GM18502 (cell line): ENCODE measurements at regions not wholly inside any gene's neighbourhood (a gene's known extent, or its start where the extent isn't known, plus 50 kb on each side); places are given as distances from the start of the nearest gene placed in this dataset.

Experiments used
- ATAC-seq: cut with Tn5 transposase; IDR thresholded peaks from one replicate; pipeline ENCODE4 v1.9.1; 2021; ENCODE audit warnings: mild to moderate bottlenecking; ENCODE audit not compliant: unreplicated experiment, poor library complexity

DNA sequence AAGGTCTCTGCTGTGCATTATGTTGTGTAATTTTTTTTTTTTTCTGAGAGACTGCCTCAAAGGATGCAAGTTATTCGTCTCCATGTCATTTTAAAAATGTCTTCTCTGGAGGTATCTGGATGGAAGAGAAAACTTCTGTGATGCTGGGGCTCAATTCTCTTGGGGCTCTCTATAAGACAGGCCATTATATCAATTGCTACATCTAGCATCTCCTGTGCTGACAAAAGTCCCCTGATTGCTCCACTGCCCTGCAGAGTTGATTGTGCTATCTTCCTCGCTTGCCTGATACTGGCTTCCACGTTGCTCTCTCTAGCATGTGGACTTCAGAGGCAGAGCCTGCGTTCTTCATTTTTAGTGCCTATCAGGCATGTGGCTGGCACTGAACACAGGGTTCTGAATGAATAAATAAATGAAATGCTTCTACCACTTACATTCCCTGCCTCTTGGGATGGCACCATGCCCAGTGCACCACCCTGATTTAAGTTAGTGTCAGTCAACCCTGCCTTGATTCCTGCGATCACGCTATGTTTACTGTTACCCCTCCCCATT, 1035.5 kb upstream of the EEF2KMT start:
- no peak for ATAC-seq

GRCh38 chr16:6132121-6132520, 1034.5 kb upstream of the EEF2KMT start:
- no peak for ATAC-seq

DNA sequence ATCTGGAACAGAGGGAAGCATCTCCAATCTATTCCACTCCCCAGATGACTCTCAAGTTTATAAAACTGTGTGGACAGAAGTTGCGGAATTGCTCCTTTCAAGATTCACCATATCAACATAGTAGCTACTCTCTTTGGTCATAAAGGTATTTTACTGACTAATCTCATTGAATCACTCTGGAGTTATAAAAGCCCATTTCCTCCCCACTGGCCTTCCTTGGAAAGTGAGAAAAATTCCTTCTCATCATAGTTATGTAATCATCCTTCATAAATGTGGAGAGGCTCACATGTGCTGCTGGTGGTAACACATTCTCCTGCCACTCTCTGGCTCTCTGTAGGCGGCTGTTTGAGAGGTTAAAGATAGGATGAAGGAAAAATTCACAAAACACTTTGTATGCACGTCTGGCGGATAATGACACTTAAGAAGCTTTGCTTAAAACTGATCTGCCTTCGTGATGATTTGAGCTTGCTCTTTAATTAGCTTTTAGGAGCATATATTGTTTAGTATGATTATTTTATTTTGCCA, 1034.0 kb upstream of the EEF2KMT start:
- ATAC-seq, result no peak

DNA sequence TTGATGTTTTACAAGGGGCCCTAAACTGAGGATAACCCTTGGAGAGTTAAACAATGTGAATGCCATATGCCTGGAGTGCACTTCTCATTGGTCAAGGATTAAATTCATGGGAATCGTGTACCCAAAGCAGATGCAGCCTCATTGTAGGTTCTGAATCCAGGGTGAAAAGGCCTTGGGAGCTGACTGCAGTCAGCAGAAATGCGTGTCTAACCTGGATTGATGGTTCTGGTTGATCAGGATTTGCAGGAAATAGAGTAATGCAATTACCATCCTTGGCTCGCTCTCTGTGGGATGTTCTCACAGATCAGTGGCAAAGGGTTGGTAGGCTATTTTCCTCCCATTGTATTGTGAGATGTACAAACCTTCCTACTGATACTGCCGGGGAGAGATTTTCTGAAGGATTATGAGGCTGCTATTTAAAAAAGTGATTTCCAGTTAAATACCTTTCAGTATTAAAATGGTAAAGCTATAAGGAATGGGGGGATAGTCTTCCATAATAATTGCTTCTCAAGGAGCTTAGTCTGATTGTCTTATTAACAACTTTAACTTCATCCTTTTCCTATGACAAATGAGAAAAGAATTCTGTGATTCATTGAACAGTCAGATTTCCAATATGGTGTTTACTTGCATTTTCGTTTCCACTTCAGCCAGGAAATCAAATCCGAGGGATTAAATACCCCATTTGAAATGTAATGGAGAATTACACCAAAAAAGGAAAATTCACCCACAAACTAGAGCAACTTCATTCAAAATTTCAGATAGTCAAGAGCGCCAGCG, 1028.1 kb upstream of the EEF2KMT start:
- no peak for ATAC-seq

- no peak for ATAC-seq
Observed at GRCh38 chr16:6124136-6124535, 1026.5 kb upstream of the EEF2KMT start.

DNA sequence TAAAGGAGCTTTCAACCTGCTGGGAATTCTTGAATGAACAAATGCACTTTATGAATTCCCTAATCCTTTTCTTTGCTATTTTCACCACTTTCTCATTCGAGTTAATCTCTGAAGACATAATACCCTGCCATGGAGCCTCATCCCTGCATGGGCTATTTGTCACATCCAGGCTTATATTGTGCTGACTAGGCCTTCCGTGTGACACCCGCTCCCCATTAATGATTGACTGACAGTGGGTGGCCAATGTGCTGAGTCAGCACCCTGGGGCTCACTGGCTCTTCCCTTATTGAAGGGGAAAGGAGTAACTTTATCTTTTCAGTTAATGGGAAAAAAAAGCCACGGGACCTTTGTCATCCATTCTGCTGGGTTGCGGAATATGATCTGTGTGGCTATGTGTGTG, 1024.8 kb upstream of the EEF2KMT start:
- no peak for ATAC-seq

DNA sequence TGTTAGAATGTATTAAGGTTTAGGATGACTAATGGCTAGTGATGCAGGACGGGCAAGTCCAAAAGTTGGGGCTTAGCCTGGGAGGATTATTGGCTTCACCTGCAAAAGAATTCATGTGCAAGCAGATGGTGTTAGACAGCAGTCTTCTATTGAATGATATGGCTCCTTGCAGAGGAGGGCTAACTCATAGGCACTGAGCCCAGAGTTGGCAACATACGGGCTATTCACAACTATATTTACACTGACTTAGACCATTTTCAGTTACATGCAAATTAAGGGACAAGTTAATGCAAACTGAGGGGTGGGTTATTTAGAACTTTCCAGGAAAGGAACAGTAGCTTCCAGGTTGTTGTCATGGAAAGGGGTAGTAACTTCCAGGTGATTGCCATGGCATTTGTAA, 1017.1 kb upstream of the EEF2KMT start:
- no peak for ATAC-seq

- no peak for ATAC-seq
Observed at GRCh38 chr16:6113749-6114148, 1016.2 kb upstream of the EEF2KMT start.

- ATAC-seq, result no peak
Observed at GRCh38 chr16:6112700-6113099, 1015.1 kb upstream of the EEF2KMT start.

DNA sequence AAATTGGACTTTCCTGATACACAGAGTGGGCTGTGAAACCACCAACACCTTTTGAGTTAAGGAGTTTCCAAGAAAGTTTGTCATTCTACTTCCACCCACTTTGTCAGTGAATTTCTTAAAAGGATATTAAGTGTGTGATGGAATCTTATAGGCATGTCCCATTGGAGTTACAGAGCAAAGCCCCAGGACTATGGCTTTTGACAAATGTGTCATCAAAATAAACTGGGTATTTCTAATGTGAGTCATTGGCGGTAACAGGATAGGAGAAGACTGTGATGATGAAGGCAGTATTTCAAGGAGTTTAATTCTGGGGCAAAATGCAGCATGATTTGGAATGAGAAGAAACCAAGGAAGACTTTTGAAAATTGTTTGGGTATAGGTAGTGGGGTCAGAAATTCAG, 1013.8 kb upstream of the EEF2KMT start:
- no peak for ATAC-seq

DNA sequence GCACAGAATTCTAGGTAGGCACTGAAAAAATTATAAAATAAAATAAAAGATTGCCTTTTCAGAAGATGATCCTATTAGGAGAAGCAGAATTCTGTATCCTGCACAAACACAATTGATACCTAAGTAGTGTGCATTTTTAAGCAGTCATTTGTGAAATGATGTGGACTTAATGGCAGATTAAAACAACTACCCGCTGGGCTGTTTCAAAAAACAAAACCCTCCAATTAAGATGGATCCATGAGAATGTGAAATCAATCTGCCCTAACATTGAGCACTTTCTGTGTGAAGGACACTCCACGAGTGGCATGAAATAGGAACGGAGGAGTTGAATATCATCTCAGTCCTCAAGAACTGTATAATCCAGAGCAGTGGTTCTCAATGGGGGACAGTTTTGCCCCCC, 1012.8 kb upstream of the EEF2KMT start:
- no peak for ATAC-seq

DNA sequence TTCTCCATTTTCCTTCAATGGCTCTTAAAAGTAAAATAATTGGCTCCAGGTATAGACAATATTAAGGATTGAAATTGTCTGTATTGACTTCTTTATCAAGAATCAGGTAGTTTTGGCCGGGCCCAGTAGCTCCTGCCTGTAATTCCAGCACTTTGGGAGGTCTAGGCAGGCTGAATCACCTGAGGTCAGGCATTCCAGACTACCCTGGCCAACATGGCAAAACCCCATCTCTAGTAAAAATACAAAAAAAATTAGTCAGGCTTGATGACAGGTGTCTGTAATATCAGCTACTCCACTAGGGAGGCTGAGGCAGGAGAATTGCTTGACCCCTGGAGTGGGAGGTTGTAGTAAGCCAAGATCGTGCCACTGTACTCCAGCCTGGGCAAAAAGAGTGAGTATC, 1008.5 kb upstream of the EEF2KMT start:
- no peak for ATAC-seq

GRCh38 chr16:6105115-6105514, 1007.5 kb upstream of the EEF2KMT start:
- ATAC-seq, result no peak

DNA sequence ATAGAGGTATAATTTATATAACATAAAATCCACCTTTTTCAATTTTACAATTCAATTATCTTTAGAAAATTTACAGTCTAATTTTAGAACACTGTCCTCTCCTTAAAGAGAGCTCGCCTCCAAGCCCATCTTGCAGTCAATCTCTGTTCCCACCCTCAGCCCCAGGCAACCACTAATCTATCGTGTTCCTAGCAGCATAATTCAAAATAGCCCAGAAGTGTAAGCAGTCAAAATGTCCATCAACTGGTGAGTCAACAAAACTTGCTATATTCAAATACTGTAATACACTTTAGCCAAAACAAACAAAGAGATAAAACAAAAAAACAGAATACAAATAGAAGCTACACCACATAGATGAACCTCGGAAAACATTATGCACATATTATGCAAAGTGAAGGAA, 1006.8 kb upstream of the EEF2KMT start:
- no peak for ATAC-seq

DNA sequence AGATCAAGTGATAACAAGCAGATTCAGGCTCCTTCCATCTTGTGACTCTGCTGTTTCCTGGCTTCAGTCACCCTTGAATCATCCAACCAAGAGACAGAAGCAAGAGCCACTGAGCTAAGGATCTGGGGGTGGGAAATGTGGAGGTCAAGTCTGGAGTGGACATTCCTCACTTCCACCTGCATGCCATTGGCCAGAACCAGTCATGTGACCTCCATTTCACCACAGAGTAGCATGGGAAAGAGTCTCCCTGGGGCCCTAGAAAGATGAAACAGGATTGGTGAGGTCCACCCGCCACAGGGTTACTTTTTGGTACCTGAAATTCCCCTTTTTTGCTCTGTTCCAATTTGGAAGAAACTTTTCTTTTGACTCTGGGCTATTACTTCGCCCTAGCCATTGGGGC, 1006.0 kb upstream of the EEF2KMT start:
- no peak for ATAC-seq

- no peak for ATAC-seq
Observed at GRCh38 chr16:6099102-6099501, 1001.5 kb upstream of the EEF2KMT start.

DNA sequence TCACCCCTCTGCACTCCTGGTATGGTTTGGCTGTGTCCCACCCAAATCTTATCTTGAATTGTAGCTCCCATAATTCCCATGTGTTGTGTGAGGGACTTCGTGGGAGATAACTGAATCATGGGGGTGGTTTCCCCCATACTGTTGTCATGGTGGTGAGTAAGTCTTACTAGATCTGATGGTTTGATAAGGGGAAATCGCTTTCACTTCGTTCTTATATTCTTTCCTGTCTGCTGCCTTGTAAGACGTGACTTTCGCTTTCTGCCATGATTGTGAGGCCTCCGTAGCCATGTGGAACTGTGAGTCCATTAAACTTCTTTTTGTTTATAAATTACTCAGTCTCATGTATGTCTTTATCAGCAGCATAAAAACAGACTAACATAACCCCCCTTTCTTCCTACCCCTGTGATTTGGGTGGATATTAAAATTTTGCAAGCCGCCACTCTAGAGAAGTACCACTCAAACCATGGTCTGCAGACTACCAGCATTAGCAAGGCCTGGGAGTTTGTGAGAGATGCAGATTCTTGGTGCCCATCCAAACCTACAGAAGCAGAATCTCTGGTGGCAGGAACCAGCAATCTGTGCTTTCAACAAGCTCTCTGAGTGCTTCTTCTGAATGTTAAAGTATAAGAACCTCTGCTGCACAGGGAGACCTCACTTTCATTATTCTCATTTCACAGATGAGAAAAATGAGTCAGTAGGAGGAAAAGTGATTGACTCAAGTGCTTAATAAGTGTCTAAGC, 999.5 kb upstream of the EEF2KMT start:
- ATAC-seq, result no peak

DNA sequence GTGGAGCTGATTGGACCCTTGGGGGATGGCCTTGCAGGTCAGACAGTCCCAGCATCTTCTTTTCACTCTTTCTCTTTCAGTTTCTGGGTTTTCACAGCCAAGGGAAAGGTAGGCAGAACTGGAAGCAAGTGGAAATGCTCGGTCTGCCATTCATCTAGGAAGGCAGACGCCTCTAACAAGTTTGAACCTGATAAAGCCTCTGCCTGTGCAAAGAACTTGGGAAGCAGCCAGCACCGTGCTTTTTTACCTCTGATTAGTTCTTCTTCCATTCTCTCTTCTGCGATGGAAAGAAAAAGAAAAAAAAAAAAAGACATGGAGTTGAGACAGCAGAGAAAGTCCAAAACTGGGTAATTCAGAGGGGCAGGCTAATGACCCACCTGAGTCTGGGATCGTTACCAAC, 997.8 kb upstream of the EEF2KMT start:
- no peak for ATAC-seq

GRCh38 chr16:6091021-6091420, 993.4 kb upstream of the EEF2KMT start:
- ATAC-seq, result no peak

GRCh38 chr16:6081320-6081976, 983.9 kb upstream of the EEF2KMT start:
- no peak for ATAC-seq

DNA sequence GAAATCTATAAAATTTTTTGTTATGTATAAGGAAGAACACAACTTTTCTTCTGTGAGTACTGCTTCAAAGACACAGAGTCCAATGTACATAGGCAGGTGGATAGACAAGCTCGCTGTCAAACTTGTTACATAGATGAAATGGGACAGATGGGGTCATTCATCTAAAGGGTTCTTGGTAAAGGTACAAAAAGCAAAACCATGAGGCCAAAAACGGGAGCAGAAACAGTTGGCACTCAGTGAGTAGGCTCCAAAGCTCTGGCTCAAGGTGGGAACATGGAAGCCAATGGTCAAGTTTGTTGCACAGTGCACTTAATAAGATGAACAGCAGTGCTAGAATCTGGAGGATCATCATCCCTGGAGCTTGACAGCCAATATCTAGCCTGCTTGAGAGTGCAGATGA, 979.0 kb upstream of the EEF2KMT start:
- no peak for ATAC-seq
